WI38 (cell line): ENCODE measurements at regions not wholly inside any gene's neighbourhood (a gene's known extent, or its start where the extent isn't known, plus 50 kb on each side); places are given as distances from the start of the nearest gene placed in this dataset.

Source experiments
- H3K4me3 ChIP-seq: 2 replicates; pipeline ENCODE4 v1.5.1; 2011; ENCODE audit warnings: low read depth, mild to moderate bottlenecking, control low read depth, low read length
- TF ChIP-seq, protein P1 (sequence below): IDR thresholded peaks from 2 replicates; pipeline ENCODE4 v1.5.1; 2012; ENCODE audit warnings: low read depth, mild to moderate bottlenecking, control low read depth, low read length

DNA sequence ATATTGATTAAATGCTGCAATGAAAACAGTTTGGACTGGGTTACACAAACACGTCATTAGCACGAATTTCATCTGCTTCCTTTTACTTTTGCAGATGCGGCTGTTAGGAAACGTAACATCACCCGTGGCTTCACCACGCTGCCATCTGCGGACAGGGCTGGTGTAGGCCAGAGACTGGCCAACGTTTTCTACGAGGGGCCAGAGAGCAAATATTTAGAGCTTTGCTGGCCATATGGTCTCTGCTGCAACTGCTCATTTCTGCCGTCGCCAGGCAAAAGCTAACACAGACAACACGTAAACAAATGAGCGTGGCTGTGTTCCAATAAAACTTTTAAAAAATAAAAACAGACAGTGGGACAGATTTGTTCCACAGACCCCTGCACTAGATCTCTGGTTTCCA is 96.6 kb downstream of the ENGASE start:
- TF ChIP-seq, protein P1, sequence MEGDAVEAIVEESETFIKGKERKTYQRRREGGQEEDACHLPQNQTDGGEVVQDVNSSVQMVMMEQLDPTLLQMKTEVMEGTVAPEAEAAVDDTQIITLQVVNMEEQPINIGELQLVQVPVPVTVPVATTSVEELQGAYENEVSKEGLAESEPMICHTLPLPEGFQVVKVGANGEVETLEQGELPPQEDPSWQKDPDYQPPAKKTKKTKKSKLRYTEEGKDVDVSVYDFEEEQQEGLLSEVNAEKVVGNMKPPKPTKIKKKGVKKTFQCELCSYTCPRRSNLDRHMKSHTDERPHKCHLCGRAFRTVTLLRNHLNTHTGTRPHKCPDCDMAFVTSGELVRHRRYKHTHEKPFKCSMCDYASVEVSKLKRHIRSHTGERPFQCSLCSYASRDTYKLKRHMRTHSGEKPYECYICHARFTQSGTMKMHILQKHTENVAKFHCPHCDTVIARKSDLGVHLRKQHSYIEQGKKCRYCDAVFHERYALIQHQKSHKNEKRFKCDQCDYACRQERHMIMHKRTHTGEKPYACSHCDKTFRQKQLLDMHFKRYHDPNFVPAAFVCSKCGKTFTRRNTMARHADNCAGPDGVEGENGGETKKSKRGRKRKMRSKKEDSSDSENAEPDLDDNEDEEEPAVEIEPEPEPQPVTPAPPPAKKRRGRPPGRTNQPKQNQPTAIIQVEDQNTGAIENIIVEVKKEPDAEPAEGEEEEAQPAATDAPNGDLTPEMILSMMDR, result no peak

DNA sequence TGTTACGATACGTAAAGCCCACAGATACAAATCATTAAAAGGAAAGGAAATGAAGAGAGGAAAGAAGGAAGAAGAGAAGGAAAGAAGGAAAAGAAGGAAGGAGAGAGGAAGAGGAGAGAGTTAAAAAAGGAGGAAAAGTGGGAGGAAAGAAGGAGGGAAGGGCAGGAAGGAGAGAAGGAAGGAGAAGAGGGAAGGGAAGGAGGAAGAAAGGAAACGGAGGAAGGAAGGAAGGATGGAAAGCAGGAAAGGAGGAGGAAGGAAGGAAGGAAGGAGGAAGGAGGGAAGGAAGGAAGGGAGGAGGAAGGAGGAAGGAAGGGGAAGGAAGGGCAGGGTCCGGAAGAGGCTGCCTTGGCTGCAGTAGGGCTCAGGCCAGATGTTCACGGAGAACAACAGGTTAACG is 95.2 kb downstream of the ENGASE start:
- TF ChIP-seq, protein P1, result no peak
- H3K4me3 ChIP-seq, result no peak overlapping the region

More for the DNA sequence above, 96.6 kb downstream of the ENGASE start:
- H3K4me3 ChIP-seq, result no peak overlapping the region

DNA sequence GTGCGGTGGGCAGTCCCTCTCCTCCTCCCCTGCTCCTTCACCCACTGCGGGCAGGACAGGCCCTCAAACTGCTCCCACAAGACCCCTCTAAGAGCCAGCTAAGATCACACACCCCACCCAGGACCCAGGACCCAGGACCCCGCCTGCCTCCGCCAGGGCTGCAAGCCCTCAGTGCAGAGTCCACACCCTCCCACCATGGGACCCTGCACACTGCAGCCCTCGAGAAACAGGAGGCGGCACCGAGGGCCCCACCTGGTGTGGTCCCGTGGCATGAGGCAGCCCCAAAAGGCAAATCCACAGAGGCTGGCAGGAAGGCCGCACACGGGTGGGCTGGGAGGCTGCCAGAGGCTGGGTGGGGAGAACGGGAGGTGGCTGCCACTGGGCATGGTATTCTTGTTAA is 94.7 kb downstream of the ENGASE start:
- H3K4me3 ChIP-seq, result no peak overlapping the region
- TF ChIP-seq, protein P1, result no peak

DNA sequence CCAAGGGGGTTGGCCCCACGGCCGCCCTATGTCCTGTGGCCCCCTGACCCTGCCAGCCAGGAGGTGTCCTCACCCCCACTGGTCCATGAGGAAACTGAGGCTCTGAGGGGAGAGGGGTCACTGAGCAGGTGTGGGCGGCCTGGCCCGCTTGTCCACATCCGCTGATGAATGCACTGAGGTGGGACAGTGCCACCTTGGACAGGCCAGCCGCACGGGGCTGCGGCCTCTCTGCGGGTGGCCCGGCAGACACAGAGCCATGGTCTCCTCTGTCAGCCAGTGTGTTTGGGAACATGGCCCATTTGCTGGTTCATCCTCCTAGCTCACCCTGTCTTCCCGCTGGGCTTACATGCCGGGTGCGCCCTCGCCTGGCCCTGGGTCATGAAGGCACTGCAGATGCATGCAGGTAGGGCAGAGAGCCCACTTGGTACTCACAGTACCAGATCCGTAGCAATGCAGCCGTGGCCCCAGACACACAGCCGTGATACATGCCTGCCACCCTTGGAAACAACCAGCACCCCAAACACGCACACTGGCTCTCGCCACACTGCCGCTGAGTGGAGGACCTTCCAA is 93.9 kb downstream of the ENGASE start:
- TF ChIP-seq, protein P1, result no peak
- H3K4me3 ChIP-seq, result no peak overlapping the region

DNA sequence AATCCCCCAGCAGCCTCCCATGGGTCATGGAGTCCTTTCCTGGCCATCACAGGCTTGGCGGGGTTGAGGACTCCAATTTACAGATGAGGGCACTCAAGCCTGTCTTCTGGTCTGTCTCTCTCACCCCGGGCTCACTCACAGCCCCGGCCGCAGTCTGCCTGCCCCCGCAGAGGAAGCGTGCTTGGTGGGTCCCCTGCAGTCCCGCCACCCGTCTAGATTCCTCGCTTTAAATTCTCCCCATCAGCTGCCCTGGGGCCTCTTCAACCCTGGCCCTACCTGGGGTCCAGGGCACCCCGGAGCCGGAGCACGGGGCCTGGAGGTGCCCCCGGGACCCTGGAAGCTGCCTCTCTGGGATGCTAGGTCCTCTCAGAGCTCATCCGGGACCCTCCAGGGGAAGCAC is 92.9 kb downstream of the ENGASE start:
- H3K4me3 ChIP-seq, result no peak overlapping the region
- TF ChIP-seq, protein P1, result no peak

DNA sequence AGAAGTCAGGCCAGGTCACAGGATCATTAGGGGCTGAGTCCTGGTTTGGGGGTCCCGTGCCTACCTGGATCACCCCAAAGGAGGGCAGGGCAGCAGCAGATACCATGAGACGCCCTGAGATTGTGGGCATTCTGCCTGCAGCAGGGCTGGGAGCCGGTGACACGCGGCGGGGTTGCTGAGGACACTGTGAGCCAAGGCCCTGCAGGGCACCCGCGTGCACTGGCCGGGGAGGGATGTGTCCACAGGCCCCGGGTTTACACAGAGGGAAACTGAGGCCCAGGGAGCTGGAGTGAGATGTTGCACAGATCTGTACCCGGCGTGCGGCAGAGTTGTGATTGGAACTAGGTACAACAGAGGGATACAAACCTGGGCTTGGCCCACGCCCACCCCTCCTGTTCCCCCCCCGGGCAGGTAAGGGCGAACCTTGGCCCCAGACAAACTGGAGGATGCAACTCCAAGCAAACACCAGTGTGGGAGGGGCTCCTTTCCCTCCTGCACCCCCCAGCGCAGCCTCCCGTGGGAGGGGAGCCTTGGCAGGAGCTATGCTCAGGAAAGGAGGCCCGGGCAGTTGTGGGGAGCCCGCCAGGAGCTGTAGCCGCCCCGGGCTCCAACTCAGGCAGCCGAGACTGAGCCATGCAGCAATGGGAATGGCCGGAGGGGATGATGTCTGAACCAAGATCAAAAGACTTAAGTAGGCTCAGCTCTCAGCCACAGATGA is 91.3 kb downstream of the ENGASE start:
- no peak overlapping the region for H3K4me3 ChIP-seq
- TF ChIP-seq, protein P1, result no peak

DNA sequence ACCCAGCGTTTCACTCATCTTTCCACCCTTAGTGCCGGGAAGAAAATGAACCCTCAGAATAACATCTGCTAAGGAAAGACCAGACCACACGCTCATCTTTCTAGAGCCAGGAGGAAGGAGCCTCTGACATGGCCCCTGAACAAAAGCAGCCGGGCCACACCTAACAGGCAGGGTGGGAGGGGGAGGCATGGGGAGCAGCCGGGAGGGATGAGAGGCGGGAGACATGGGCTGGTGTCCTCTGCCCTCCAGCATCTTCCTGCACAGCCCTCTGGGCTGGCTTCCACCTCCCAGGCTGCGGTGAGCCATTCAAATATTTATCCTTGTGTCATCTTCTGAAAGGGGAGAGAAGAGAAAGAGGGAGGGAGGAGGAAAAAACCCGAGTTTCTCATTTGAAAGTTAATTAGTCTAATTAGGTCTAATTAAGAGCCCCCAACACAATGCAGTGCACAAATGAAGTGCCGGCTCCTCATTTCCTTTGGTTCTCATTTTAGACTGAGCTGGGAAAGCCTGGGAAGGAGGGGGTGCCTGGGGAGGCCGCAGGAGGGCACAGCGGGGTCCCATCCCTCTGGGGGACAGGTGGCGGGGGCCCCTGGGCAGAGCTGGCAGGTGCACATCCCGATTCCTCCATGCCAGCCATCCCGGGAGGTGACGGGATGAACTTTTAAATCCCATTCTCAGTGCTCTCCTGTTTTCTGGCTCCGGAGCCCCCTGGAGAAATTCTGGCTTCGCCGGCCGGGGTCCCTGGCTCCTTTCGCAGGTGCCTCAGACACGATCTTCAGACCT is 90.5 kb downstream of the ENGASE start:
- no peak overlapping the region for H3K4me3 ChIP-seq
- TF ChIP-seq, protein P1, result no peak
